ENCODE measurements at regions not wholly inside any gene's neighbourhood (a gene's known extent, or its start where the extent isn't known, plus 50 kb on each side); places are given as distances from the start of the nearest gene placed in this dataset.

DNA sequence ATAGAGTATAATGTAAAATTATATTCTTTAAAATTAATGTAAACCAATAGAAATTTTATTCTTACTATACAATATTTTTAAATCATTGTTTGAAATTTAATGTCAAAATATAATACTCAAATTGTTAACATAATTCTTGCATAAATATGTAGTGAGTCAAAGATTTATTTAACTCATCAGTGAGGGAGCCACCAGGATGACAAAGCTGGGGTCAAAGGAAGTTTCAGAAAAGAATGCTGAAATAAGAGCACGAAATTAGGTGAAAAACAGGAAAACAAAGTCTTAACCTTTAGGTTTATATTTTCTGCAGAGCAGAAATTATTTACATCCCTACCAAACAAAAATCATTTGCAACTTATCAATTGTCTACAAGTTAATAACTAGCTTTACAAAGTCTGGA is 74.1 kb downstream of the DIPK2A start:
- no peaks in the 10 kb centered on the region for H3F3A ChIP-seq (replicated peaks; ENCODE audit: low read depth)
- no peaks in the 10 kb centered on the region for H3K27me3 ChIP-seq (ENCODE audit: insufficient read depth)
- no peaks in the 10 kb centered on the region for H3K36me3 Mint-ChIP-seq (ENCODE audit: low read depth)
- no peaks in the 10 kb centered on the region for H3K4me1 Mint-ChIP-seq
- H3K27me3 Mint-ChIP-seq (ENCODE audit: insufficient read depth, low read depth, poor library complexity): no peaks in the 10 kb centered on the region
- H3K4me2 ChIP-seq: no peak overlapping the region
- no peaks in the 10 kb centered on the region for H3K79me2 ChIP-seq (replicated peaks; ENCODE audit: insufficient read depth)
- no peak overlapping the region for H3K4me3 Mint-ChIP-seq
- no peak overlapping the region for H3K4me3 ChIP-seq
- TF ChIP-seq EZH2 (IDR thresholded peaks at IDR 0.05; ENCODE audit: low read depth, unreplicated experiment) (no peak), POLR2AphosphoS5 (IDR thresholded peaks at IDR 0.05; ENCODE audit: low read depth) (no peak), EZH2phosphoT487 (IDR thresholded peaks at IDR 0.05; ENCODE audit: unreplicated experiment) (no peak)
- no peak overlapping the region for H2AFZ ChIP-seq
- ATAC-seq (no peak), DNase-seq (ENCODE audit: low spot score) (no peak)
- no peaks in the 10 kb centered on the region for H3K4me1 ChIP-seq (ENCODE audit: insufficient read depth)
- H3K9me3 Mint-ChIP-seq: no peaks in the 10 kb centered on the region
- no peak overlapping the region for H3K27ac Mint-ChIP-seq
- H3K27ac ChIP-seq (ENCODE audit: low read depth): no peak overlapping the region
- no peaks in the 10 kb centered on the region for H4K20me1 ChIP-seq (replicated peaks; ENCODE audit: insufficient read depth)
- H3K36me3 ChIP-seq (ENCODE audit: insufficient read depth): no peaks in the 10 kb centered on the region
- no peaks in the 10 kb centered on the region; the same call in 1 of the 2 replicates for H3K9me2 ChIP-seq (ENCODE audit: insufficient read depth)

DNA sequence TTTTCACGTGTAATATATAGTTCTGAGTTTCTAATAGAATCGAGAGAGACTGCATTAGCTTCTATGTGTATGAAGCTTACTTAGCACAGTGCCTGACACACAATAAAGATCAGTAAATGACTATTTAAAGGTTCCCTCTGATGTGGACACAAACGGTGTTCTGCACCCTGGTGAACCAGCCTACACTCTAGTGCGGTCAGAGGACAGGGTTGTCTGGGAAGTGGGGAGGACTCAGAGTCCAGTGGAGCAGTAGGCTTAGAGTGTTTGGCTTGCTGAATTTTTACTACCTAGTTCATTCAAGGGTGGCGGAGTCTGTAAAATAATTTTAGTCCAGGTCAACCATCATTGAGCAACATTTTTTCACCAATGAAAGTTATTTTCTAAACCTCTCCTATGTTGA is 77.8 kb downstream of the DIPK2A start:
- no peaks in the 10 kb centered on the region for H3F3A ChIP-seq (replicated peaks; ENCODE audit: low read depth)
- no peak overlapping the region for H3K27ac Mint-ChIP-seq
- H3K36me3 Mint-ChIP-seq (ENCODE audit: low read depth): no peaks in the 10 kb centered on the region
- H3K27me3 Mint-ChIP-seq (ENCODE audit: insufficient read depth, low read depth, poor library complexity): no peaks in the 10 kb centered on the region
- H3K4me2 ChIP-seq: no peak overlapping the region
- H3K27ac ChIP-seq (ENCODE audit: low read depth): no peak overlapping the region
- H3K9me3 Mint-ChIP-seq: no peaks in the 10 kb centered on the region
- no peaks in the 10 kb centered on the region for H3K27me3 ChIP-seq (ENCODE audit: insufficient read depth)
- no peaks in the 10 kb centered on the region for H3K36me3 ChIP-seq (ENCODE audit: insufficient read depth)
- TF ChIP-seq EZH2phosphoT487 (IDR thresholded peaks at IDR 0.05; ENCODE audit: unreplicated experiment): no peak
- TF ChIP-seq CREB1 (CRISPR knock-in tag; IDR thresholded peaks at IDR 0.05; ENCODE audit: low read depth): no peak
- no peak for TF ChIP-seq ZNF114 (CRISPR knock-in tag; IDR thresholded peaks at IDR 0.05)
- no peak for TF ChIP-seq ZNF462 (CRISPR knock-in tag; IDR thresholded peaks at IDR 0.05)
- no peak for TF ChIP-seq NANOG (IDR thresholded peaks at IDR 0.05; ENCODE audit: borderline replicate concordance)
- TF ChIP-seq, protein P1, sequence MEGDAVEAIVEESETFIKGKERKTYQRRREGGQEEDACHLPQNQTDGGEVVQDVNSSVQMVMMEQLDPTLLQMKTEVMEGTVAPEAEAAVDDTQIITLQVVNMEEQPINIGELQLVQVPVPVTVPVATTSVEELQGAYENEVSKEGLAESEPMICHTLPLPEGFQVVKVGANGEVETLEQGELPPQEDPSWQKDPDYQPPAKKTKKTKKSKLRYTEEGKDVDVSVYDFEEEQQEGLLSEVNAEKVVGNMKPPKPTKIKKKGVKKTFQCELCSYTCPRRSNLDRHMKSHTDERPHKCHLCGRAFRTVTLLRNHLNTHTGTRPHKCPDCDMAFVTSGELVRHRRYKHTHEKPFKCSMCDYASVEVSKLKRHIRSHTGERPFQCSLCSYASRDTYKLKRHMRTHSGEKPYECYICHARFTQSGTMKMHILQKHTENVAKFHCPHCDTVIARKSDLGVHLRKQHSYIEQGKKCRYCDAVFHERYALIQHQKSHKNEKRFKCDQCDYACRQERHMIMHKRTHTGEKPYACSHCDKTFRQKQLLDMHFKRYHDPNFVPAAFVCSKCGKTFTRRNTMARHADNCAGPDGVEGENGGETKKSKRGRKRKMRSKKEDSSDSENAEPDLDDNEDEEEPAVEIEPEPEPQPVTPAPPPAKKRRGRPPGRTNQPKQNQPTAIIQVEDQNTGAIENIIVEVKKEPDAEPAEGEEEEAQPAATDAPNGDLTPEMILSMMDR (conservative IDR thresholded peaks at IDR 0.05; ENCODE audit: low read depth in 2 of 2): no peak
- H3K4me3 ChIP-seq: no peak overlapping the region
- no peaks in the 10 kb centered on the region for H3K4me1 ChIP-seq (ENCODE audit: insufficient read depth)
- ATAC-seq (no peak), DNase-seq (ENCODE audit: low spot score) (no peak)
- H3K9me2 ChIP-seq (ENCODE audit: insufficient read depth): no peaks in the 10 kb centered on the region; the same call in none of the 2 replicates
- no peak overlapping the region for H2AFZ ChIP-seq
- no peaks in the 10 kb centered on the region for H4K20me1 ChIP-seq (replicated peaks; ENCODE audit: insufficient read depth)
- H3K79me2 ChIP-seq (replicated peaks; ENCODE audit: insufficient read depth): no peaks in the 10 kb centered on the region
- no peaks in the 10 kb centered on the region for H3K4me1 Mint-ChIP-seq
- H3K4me3 Mint-ChIP-seq: no peak overlapping the region
